PFSK-1 (cell line): ENCODE measurements at regions not wholly inside any gene's neighbourhood (a gene's known extent, or its start where the extent isn't known, plus 50 kb on each side); places are given as distances from the start of the nearest gene placed in this dataset.

Experiments
- POLR2AphosphoS5 ChIP-seq: IDR thresholded peaks from 2 replicates; pipeline ENCODE4 v1.6.1; 2012; ENCODE audit warnings: low read depth, mild to moderate bottlenecking, control low read depth, low read length, moderate library complexity
- REST ChIP-seq, 2 experiments: IDR thresholded peaks; 2 replicates each; pipeline versions ENCODE4 v1.6.1 to v1.8.0; 2011 to 2012; ENCODE audit warnings: low read depth in 2 of 2, low read length in 2 of 2, control low read depth in 1 of 2, inconsistent platforms in 1 of 2, mild to moderate bottlenecking in 1 of 2, moderate library complexity in 1 of 2; ENCODE audit not compliant: insufficient read depth in 1 of 2
- SIN3A ChIP-seq: IDR thresholded peaks from 2 replicates; pipeline ENCODE4 v1.6.1; 2012; ENCODE audit warnings: mild to moderate bottlenecking, low read length, moderate library complexity, borderline replicate concordance; ENCODE audit not compliant: insufficient read depth

- TF ChIP-seq SIN3A = no peak
- no peak for TF ChIP-seq POLR2AphosphoS5
- no peak for TF ChIP-seq REST (IDR thresholded peaks at IDR 0.05; ENCODE audit: insufficient read depth in 1 of 2, low read depth in 2 of 2, low read length in 2 of 2)
Observed at GRCh38 chr2:12502759-12503158, 214.0 kb upstream of the TRIB2 start.
